Activated effector memory CD4-positive, alpha-beta T cell treated with anti-CD3 and anti-CD28 coated beads, Interleukin-2, amount 50 U/mL, for 16 hours (primary cell): ENCODE measurements at regions not wholly inside any gene's neighbourhood (a gene's known extent, or its start where the extent isn't known, plus 50 kb on each side); places are given as distances from the start of the nearest gene placed in this dataset.
"Not testable (repeated sequence)": the region's sequence is repeated elsewhere in the genome, so short reads cannot be mapped to it uniquely, and the experiment has no call there.

Experiments used
- DNase-seq: peaks from one replicate; pipeline ENCODE4 v3.0.0-alpha.2; 2020

- no peak for DNase-seq
Observed at GRCh38 chr12:127770118-127770517, 496.9 kb upstream of the TMEM132C start.

GRCh38 chr12:127771546-127771945 lies 495.4 kb upstream of the TMEM132C start:
- no peak for DNase-seq

- no peak for DNase-seq
Observed at GRCh38 chr12:127773520-127773919, 493.4 kb upstream of the TMEM132C start.

GRCh38 chr12:127774828-127775227 lies 492.1 kb upstream of the TMEM132C start:
- DNase-seq = no peak

- DNase-seq = no peak
Observed at GRCh38 chr12:127779301-127780045, 487.5 kb upstream of the TMEM132C start.

- no peak for DNase-seq
Observed at GRCh38 chr12:127780881-127781280, 486.1 kb upstream of the TMEM132C start.

GRCh38 chr12:127781336-127781735 lies 485.6 kb upstream of the TMEM132C start:
- DNase-seq = no peak

- no peak for DNase-seq
Observed at GRCh38 chr12:127785540-127785939, 481.4 kb upstream of the TMEM132C start.

GRCh38 chr12:127785986-127786590 lies 480.9 kb upstream of the TMEM132C start:
- DNase-seq = no peak

- DNase-seq = no peak
Observed at GRCh38 chr12:127787544-127787943, 479.4 kb upstream of the TMEM132C start.

GRCh38 chr12:127790376-127790775 lies 476.6 kb upstream of the TMEM132C start:
- DNase-seq = no peak

GRCh38 chr12:127791217-127791616 lies 475.8 kb upstream of the TMEM132C start:
- no peak for DNase-seq

GRCh38 chr12:127797918-127798317 lies 469.1 kb upstream of the TMEM132C start:
- no peak for DNase-seq

- DNase-seq = no peak
Observed at GRCh38 chr12:127802271-127802670, 464.7 kb upstream of the TMEM132C start.

- no peak for DNase-seq
Observed at GRCh38 chr12:127803545-127803944, 463.4 kb upstream of the TMEM132C start.

GRCh38 chr12:127809275-127809674 lies 457.7 kb upstream of the TMEM132C start:
- DNase-seq = no peak

- no peak for DNase-seq
Observed at GRCh38 chr12:127810041-127810440, 456.9 kb upstream of the TMEM132C start.

GRCh38 chr12:127810459-127810858 lies 456.5 kb upstream of the TMEM132C start:
- DNase-seq = not testable (repeated sequence)

GRCh38 chr12:127811988-127812387 lies 455.0 kb upstream of the TMEM132C start:
- no peak for DNase-seq

GRCh38 chr12:127813147-127813546 lies 453.8 kb upstream of the TMEM132C start:
- DNase-seq = no peak

GRCh38 chr12:127819056-127819455 lies 447.9 kb upstream of the TMEM132C start:
- no peak for DNase-seq

- no peak for DNase-seq
Observed at GRCh38 chr12:127820271-127820670, 446.7 kb upstream of the TMEM132C start.

GRCh38 chr12:127820846-127821245 lies 446.1 kb upstream of the TMEM132C start:
- no peak for DNase-seq

- no peak for DNase-seq
Observed at GRCh38 chr12:127822809-127823411, 444.1 kb upstream of the TMEM132C start.
